Activated CD4-positive, alpha-beta memory T cell treated with anti-CD3 and anti-CD28 coated beads for 36 hours (primary cell): ENCODE measurements at regions not wholly inside any gene's neighbourhood (a gene's known extent, or its start where the extent isn't known, plus 50 kb on each side); places are given as distances from the start of the nearest gene placed in this dataset.

ENCODE experiments used
- CTCF ChIA-PET: fragments of 350-600 bp; sonication (Branson Sonifier 250); formaldehyde crosslinking; loops from one replicate; lab custom pipeline; 2021; ENCODE audit warnings: antibody characterized with exemption, inconsistent platforms; lab: Charles Lee
- POLR2A ChIA-PET: fragments of 350-600 bp; sonication (Branson Sonifier 250); formaldehyde crosslinking; loops from one replicate; lab custom pipeline; 2021; ENCODE audit warnings: antibody characterized with exemption; lab: Charles Lee
- DNase-seq: peaks from one replicate; pipeline ENCODE4 v3.0.0-alpha.2; 2020
- H3K27ac Mint-ChIP-seq: one replicate; pipeline ENCODE4 v1.8.0; 2021; ENCODE audit warnings: mixed read lengths
- H3K27me3 Mint-ChIP-seq: one replicate; pipeline ENCODE4 v1.8.0; 2021; ENCODE audit warnings: mixed read lengths
- H3K36me3 Mint-ChIP-seq: one replicate; pipeline ENCODE4 v1.8.0; 2021; ENCODE audit warnings: mixed read lengths
- H3K4me1 Mint-ChIP-seq: one replicate; pipeline ENCODE4 v1.8.0; 2021; ENCODE audit warnings: low read depth, mixed read lengths
- H3K4me3 Mint-ChIP-seq: one replicate; pipeline ENCODE4 v1.8.0; 2021; ENCODE audit warnings: mild to moderate bottlenecking, mixed read lengths
- H3K9me3 Mint-ChIP-seq: one replicate; pipeline ENCODE4 v1.8.0; 2021; ENCODE audit warnings: mixed read lengths
- intact Hi-C: fragments of 100-400 bp; cut with micrococcal nuclease; formaldehyde crosslinking; loops from one replicate; pipeline ENCODE4 v1.15.1; 2023

DNA sequence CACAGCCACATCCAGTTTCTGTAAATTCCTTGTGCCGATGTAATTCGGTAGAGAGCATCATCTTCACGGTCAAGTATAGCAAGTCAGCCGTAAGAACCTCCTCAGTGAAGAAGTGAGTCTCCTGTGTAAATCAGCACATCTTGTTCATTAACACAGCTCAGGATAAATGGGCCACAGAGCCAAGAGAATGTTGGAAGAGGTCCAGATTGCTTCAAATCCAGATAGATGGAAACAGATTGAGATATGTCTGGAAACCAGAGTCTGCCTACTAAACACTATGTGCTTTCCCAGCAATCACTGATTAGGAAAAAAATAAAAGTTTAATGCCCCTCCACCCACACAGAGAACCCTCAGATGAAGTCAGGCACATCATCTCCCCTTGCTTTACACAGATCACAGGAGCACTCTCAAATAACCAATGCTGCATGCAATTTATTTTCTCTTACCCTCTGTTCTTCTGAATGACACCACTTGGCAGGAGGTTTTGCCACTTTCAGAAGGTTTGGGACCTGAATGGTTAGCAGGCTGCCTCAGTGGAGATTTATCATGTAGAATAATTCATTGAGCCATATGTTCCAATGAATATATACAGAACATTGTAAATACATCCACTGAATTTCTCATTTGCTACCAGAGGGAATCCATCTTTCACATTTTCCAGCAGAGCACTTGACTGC, 357.7 kb downstream of the C4orf33 start:
- CTCF ChIA-PET = no interaction called here
- DNase-seq = no peak
- H3K27me3 Mint-ChIP-seq = no peaks in the 10 kb centered on the region
- POLR2A ChIA-PET = no interaction called here
- H3K4me3 Mint-ChIP-seq = no peak overlapping the region
- no peaks in the 10 kb centered on the region for H3K9me3 Mint-ChIP-seq
- no peak overlapping the region for H3K27ac Mint-ChIP-seq
- H3K4me1 Mint-ChIP-seq = no peaks in the 10 kb centered on the region
- H3K36me3 Mint-ChIP-seq = no peaks in the 10 kb centered on the region
- intact Hi-C loops = no loop called here

- POLR2A ChIA-PET = no interaction called here
These were observed 359.5 kb downstream of the C4orf33 start for GRCh38 chr4:129455482-129455881.

GRCh38 chr4:129468624-129469023, 372.7 kb downstream of the C4orf33 start:
- H3K27me3 Mint-ChIP-seq = no peaks in the 10 kb centered on the region
- H3K36me3 Mint-ChIP-seq = no peaks in the 10 kb centered on the region
- H3K27ac Mint-ChIP-seq = no peak overlapping the region
- intact Hi-C loops = no loop called here
- ChIA-PET CTCF (no interaction called here), POLR2A (no interaction called here)
- DNase-seq = no peak
- no peak overlapping the region for H3K4me3 Mint-ChIP-seq
- H3K4me1 Mint-ChIP-seq = no peaks in the 10 kb centered on the region
- H3K9me3 Mint-ChIP-seq = no peaks in the 10 kb centered on the region

More at GRCh38 chr4:129455482-129455881, 359.5 kb downstream of the C4orf33 start:
- CTCF ChIA-PET = no interaction called here
- no peak overlapping the region for H3K4me3 Mint-ChIP-seq
- intact Hi-C loops = no loop called here
- DNase-seq = no peak
- H3K27me3 Mint-ChIP-seq = no peaks in the 10 kb centered on the region
- H3K36me3 Mint-ChIP-seq = no peaks in the 10 kb centered on the region
- no peaks in the 10 kb centered on the region for H3K4me1 Mint-ChIP-seq
- H3K9me3 Mint-ChIP-seq = no peaks in the 10 kb centered on the region
- no peak overlapping the region for H3K27ac Mint-ChIP-seq

GRCh38 chr4:129474698-129475097, 378.7 kb downstream of the C4orf33 start:
- no peak overlapping the region for H3K4me3 Mint-ChIP-seq
- ChIA-PET POLR2A (no interaction called here), CTCF (no interaction called here)
- intact Hi-C loops = no loop called here
- no peaks in the 10 kb centered on the region for H3K4me1 Mint-ChIP-seq
- no peaks in the 10 kb centered on the region for H3K36me3 Mint-ChIP-seq
- no peak for DNase-seq
- peaks cover 10% of the 10 kb centered on the region for H3K9me3 Mint-ChIP-seq
- H3K27ac Mint-ChIP-seq = no peak overlapping the region
- no peaks in the 10 kb centered on the region for H3K27me3 Mint-ChIP-seq

DNA sequence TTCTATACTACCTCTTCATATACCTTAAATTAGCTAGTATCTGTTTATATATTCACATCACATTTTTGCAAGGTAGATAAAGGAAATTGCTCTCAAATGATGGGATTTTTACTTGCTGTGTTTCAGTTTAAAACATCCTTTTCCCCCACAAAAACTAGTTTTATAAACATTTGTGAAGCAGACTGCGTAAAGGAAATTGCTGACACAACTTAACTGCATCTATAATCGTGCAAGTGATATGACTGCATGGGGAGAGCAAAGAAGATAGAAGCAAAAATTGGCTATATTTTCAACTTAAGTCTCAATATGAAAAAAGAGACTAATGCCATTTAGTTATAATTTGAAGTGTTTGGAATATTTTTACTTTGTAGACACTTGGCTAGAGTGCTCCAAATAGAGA, 385.2 kb downstream of the C4orf33 start:
- Mint-ChIP-seq H3K4me3 (no peak overlapping the region), H3K27ac (no peak overlapping the region), H3K9me3 (no peaks in the 10 kb centered on the region), H3K27me3 (no peaks in the 10 kb centered on the region), H3K36me3 (no peaks in the 10 kb centered on the region), H3K4me1 (no peaks in the 10 kb centered on the region)
- ChIA-PET POLR2A (no interaction called here), CTCF (no interaction called here)
- intact Hi-C loops = no loop called here
- DNase-seq = no peak

- no peak overlapping the region for H3K27ac Mint-ChIP-seq
- ChIA-PET CTCF (no interaction called here), POLR2A (no interaction called here)
- no peaks in the 10 kb centered on the region for H3K4me1 Mint-ChIP-seq
- intact Hi-C loops = no loop called here
- H3K36me3 Mint-ChIP-seq = no peaks in the 10 kb centered on the region
- H3K9me3 Mint-ChIP-seq = no peaks in the 10 kb centered on the region
- H3K4me3 Mint-ChIP-seq = no peak overlapping the region
- DNase-seq = no peak
- H3K27me3 Mint-ChIP-seq = no peaks in the 10 kb centered on the region
These were observed 392.5 kb downstream of the C4orf33 start for GRCh38 chr4:129488427-129488826.

GRCh38 chr4:129490516-129490915, 394.6 kb downstream of the C4orf33 start:
- POLR2A ChIA-PET = no interaction called here
- Mint-ChIP-seq H3K9me3 (no peaks in the 10 kb centered on the region), H3K27ac (no peak overlapping the region), H3K4me1 (no peaks in the 10 kb centered on the region), H3K36me3 (no peaks in the 10 kb centered on the region), H3K27me3 (no peaks in the 10 kb centered on the region), H3K4me3 (no peak overlapping the region)
- intact Hi-C loops = no loop called here
- DNase-seq = no peak
- CTCF ChIA-PET = no interaction called here

GRCh38 chr4:129498626-129499025, 402.7 kb downstream of the C4orf33 start:
- no peak overlapping the region for H3K4me3 Mint-ChIP-seq
- H3K27ac Mint-ChIP-seq = no peak overlapping the region
- H3K9me3 Mint-ChIP-seq = no peaks in the 10 kb centered on the region
- no peaks in the 10 kb centered on the region for H3K27me3 Mint-ChIP-seq
- no peaks in the 10 kb centered on the region for H3K36me3 Mint-ChIP-seq
- intact Hi-C loops = no loop called here
- POLR2A ChIA-PET = no interaction called here
- H3K4me1 Mint-ChIP-seq = no peaks in the 10 kb centered on the region
- DNase-seq = no peak
- CTCF ChIA-PET = no interaction called here

DNA sequence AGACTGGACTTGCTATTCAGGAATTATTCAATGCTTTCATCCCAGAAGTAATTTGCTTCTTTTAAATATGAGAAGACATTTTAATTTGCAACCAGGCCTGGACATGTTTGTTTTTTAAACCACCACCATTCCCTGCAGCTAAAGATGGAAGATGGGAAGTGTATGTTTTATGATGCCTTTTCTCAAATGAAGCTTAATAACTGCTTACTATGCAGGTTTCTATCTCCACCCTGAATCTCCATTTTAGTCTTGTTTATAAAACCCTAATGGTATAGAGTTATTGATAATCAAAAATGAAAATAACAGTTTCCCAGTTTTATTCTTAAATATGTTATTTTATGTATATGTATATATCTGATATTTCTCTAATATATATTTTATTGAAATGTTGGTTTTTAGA, 418.9 kb downstream of the C4orf33 start:
- Mint-ChIP-seq H3K27ac (no peak overlapping the region), H3K36me3 (no peaks in the 10 kb centered on the region), H3K9me3 (no peaks in the 10 kb centered on the region), H3K4me1 (no peaks in the 10 kb centered on the region), H3K27me3 (no peaks in the 10 kb centered on the region), H3K4me3 (no peak overlapping the region)
- no peak for DNase-seq
- intact Hi-C loops = no loop called here
- ChIA-PET POLR2A (no interaction called here), CTCF (no interaction called here)

GRCh38 chr4:129515356-129515755, 419.4 kb downstream of the C4orf33 start:
- no peak for DNase-seq
- Mint-ChIP-seq H3K9me3 (no peaks in the 10 kb centered on the region), H3K27ac (no peak overlapping the region), H3K36me3 (no peaks in the 10 kb centered on the region), H3K4me3 (no peak overlapping the region), H3K4me1 (no peaks in the 10 kb centered on the region), H3K27me3 (no peaks in the 10 kb centered on the region)
- intact Hi-C loops = no loop called here
- POLR2A ChIA-PET = no interaction called here
- CTCF ChIA-PET = no interaction called here

GRCh38 chr4:129526812-129527211, 430.9 kb downstream of the C4orf33 start:
- Mint-ChIP-seq H3K9me3 (no peaks in the 10 kb centered on the region), H3K4me1 (no peaks in the 10 kb centered on the region), H3K4me3 (no peak overlapping the region), H3K27me3 (no peaks in the 10 kb centered on the region), H3K27ac (no peak overlapping the region), H3K36me3 (no peaks in the 10 kb centered on the region)
- intact Hi-C loops = no loop called here
- no peak for DNase-seq
- ChIA-PET POLR2A (no interaction called here), CTCF (interaction anchor here (0.5 kb wide), 1 partner anchor 84 kb away, joined by 3 read pairs; no protein-coding TSS in a partner anchor)

DNA sequence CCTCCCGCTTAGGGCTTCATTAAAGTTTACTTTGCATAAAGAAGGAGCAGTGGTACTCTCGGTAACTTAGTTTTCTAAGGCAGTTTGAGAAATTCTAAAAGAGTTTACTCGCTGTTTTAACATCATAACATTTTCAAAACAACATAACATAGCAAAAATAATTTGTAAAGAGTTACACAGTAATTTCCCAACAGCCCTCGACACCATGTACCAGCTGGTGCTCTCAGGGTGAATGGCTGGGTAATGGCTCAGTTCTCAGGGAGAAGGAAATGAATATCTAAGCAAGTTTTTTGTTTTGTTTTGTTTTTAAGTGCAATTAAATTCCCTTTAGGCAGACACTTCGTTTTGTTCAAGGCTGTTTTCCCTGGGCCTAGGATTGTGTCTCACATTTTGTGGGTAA, 435.3 kb downstream of the C4orf33 start:
- DNase-seq = no peak
- CTCF ChIA-PET = no interaction called here
- H3K4me1 Mint-ChIP-seq = no peaks in the 10 kb centered on the region
- H3K4me3 Mint-ChIP-seq = no peak overlapping the region
- POLR2A ChIA-PET = no interaction called here
- no peak overlapping the region for H3K27ac Mint-ChIP-seq
- no peaks in the 10 kb centered on the region for H3K9me3 Mint-ChIP-seq
- H3K27me3 Mint-ChIP-seq = no peaks in the 10 kb centered on the region
- intact Hi-C loops = no loop called here
- no peaks in the 10 kb centered on the region for H3K36me3 Mint-ChIP-seq

DNA sequence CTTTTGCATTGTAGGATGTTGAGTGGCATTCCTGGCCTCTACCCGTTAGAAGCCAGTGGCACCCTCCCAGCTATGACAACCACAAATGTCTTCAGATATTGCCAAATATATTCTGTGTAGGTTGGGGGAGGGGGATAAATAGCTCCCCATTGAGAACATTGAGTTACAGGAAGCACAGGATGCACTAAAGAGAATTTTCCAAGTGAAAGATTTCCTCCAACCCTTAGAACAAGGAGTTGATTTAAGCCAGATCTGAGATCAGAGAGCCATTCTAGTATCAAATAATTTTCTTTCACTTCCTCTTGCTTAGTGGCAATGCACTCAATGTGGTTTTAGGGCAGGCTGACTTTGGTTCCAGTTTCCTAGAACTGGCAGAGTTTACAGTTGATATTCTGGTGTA, 436.6 kb downstream of the C4orf33 start:
- H3K4me1 Mint-ChIP-seq = no peaks in the 10 kb centered on the region
- H3K4me3 Mint-ChIP-seq = no peak overlapping the region
- H3K9me3 Mint-ChIP-seq = no peaks in the 10 kb centered on the region

More for the DNA sequence above, 436.6 kb downstream of the C4orf33 start:
- ChIA-PET CTCF (no interaction called here), POLR2A (no interaction called here)
- DNase-seq = no peak
- H3K36me3 Mint-ChIP-seq = no peaks in the 10 kb centered on the region
- intact Hi-C loops = no loop called here
- H3K27me3 Mint-ChIP-seq = no peaks in the 10 kb centered on the region
- no peak overlapping the region for H3K27ac Mint-ChIP-seq
